HFFc6 (cell line): ENCODE measurements at regions not wholly inside any gene's neighbourhood (a gene's known extent, or its start where the extent isn't known, plus 50 kb on each side); places are given as distances from the start of the nearest gene placed in this dataset.

Source experiments
- DNase-seq: peaks from one replicate; pipeline ENCODE4 v3.0.0-alpha.2; 2018
- H3K27ac Mint-ChIP-seq: 2 replicates; pipeline ENCODE4 v1.8.0; 2020; ENCODE audit warnings: mild to moderate bottlenecking, mixed read lengths
- H3K27me3 Mint-ChIP-seq: 2 replicates; pipeline ENCODE4 v1.8.0; 2021; ENCODE audit warnings: mild to moderate bottlenecking, moderate library complexity, mixed read lengths; ENCODE audit not compliant: insufficient read depth
- H3K36me3 Mint-ChIP-seq: 2 replicates; pipeline ENCODE4 v1.8.0; 2021; ENCODE audit warnings: low read depth, mixed read lengths
- H3K4me1 Mint-ChIP-seq: 2 replicates; pipeline ENCODE4 v1.8.0; 2020; ENCODE audit warnings: low read depth, mixed read lengths
- H3K4me3 Mint-ChIP-seq: 2 replicates; pipeline ENCODE4 v1.8.0; 2020; ENCODE audit warnings: mild to moderate bottlenecking, moderate library complexity, mixed read lengths
- H3K9me3 Mint-ChIP-seq: 2 replicates; pipeline ENCODE4 v1.8.0; 2020; ENCODE audit warnings: mild to moderate bottlenecking, mixed read lengths
- TF ChIP-seq, protein P1 (sequence below): fragments of 200-600 bp; sonication (generic); IDR thresholded peaks from 2 replicates; pipeline ENCODE4 v1.5.0; 2021; ENCODE audit warnings: antibody characterized with exemption, mild to moderate bottlenecking

DNA sequence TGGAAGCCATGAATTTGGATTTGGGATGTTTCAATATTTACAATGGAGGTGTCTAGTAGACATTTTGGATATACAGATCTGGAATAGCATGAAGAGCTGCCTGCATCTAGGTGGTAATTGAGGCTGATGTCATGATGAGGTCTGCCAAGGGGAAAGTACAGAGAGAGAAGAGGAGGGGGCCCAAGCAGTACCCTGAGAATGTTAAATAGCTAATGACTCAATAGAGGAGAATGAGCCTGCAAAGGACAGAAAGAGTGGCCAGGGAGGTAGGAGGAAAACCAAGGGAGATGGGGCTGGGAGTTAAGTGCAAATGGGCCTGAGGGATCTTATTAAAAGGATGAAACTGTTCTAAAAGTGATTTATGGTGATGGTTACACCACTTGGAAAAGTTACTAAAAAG lies 182.2 kb upstream of the KIT start:
- no peak overlapping the region for H3K27ac Mint-ChIP-seq
- H3K9me3 Mint-ChIP-seq = no peaks in the 10 kb centered on the region
- TF ChIP-seq, protein P1, sequence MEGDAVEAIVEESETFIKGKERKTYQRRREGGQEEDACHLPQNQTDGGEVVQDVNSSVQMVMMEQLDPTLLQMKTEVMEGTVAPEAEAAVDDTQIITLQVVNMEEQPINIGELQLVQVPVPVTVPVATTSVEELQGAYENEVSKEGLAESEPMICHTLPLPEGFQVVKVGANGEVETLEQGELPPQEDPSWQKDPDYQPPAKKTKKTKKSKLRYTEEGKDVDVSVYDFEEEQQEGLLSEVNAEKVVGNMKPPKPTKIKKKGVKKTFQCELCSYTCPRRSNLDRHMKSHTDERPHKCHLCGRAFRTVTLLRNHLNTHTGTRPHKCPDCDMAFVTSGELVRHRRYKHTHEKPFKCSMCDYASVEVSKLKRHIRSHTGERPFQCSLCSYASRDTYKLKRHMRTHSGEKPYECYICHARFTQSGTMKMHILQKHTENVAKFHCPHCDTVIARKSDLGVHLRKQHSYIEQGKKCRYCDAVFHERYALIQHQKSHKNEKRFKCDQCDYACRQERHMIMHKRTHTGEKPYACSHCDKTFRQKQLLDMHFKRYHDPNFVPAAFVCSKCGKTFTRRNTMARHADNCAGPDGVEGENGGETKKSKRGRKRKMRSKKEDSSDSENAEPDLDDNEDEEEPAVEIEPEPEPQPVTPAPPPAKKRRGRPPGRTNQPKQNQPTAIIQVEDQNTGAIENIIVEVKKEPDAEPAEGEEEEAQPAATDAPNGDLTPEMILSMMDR = no peak
- no peak for DNase-seq
- H3K4me1 Mint-ChIP-seq = no peaks in the 10 kb centered on the region
- H3K36me3 Mint-ChIP-seq = no peaks in the 10 kb centered on the region
- no peak overlapping the region for H3K4me3 Mint-ChIP-seq
- H3K27me3 Mint-ChIP-seq = peaks cover 2% of the 10 kb centered on the region; the same call in 1 of the 2 replicates

DNA sequence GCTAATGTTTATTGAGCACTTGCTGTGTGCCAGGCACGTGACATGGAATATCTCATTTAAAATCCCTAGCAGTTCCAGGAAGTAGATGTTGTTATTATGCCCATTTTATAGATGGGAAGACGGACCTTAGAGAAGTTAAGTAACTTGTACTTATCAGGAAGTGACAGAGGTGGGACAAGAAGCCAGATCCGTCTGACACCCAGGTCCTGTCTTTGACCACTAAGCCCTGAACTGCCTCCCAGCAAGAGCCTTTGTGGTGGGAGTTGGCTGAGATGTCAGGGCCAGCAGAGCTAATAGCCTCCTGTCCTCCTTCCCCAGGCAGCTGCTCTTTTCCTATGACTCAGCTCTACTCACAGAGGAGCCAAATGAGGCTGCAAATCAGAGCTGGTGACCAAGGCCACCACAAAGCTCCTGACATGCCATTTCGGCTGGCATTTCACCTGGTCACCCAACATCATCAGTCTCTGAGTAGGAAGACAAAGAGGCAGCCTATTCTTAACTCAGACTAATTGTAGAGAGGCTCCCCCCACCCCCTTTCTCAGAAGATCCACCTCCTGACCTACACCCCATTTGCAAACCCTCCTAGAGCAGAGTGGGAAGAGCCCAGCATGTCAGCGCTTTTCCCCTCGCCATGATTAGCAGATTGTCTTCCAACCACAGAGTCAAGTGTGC lies 175.1 kb upstream of the KIT start:
- Mint-ChIP-seq H3K27ac (no peak overlapping the region), H3K36me3 (no peaks in the 10 kb centered on the region), H3K4me3 (no peak overlapping the region), H3K9me3 (no peaks in the 10 kb centered on the region), H3K4me1 (peaks cover 4% of the 10 kb centered on the region; the same call in 1 of the 2 replicates), H3K27me3 (peaks cover 6% of the 10 kb centered on the region; the same call in 1 of the 2 replicates)
- TF ChIP-seq, protein P1 = no peak
- DNase-seq = peak; percentile 27

DNA sequence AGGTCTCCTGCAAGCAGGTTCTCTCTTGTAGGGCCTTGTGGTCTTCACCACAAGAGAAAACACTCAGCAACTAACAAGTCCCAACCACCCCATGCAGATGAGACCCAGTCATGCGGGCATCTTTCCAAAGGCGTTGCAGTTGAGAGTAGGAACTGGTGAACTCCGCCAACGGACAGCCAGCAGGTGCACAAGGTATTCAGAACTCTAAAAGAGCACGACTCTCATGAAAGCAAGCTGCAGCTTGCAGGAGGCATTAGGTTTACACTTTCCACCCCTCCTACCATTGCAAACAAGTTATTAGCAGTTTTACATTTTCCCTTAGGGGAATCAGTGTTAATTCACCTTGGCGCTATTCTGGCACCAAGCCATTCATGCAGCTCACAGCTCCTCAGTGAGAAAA lies 173.4 kb upstream of the KIT start:
- peaks cover 4% of the 10 kb centered on the region; the same call in 1 of the 2 replicates for H3K4me1 Mint-ChIP-seq
- H3K27me3 Mint-ChIP-seq = peaks cover 9% of the 10 kb centered on the region
- H3K36me3 Mint-ChIP-seq = no peaks in the 10 kb centered on the region
- H3K4me3 Mint-ChIP-seq = no peak overlapping the region
- H3K27ac Mint-ChIP-seq = no peak overlapping the region
- TF ChIP-seq, protein P1 = no peak
- no peak for DNase-seq
- no peaks in the 10 kb centered on the region for H3K9me3 Mint-ChIP-seq

DNA sequence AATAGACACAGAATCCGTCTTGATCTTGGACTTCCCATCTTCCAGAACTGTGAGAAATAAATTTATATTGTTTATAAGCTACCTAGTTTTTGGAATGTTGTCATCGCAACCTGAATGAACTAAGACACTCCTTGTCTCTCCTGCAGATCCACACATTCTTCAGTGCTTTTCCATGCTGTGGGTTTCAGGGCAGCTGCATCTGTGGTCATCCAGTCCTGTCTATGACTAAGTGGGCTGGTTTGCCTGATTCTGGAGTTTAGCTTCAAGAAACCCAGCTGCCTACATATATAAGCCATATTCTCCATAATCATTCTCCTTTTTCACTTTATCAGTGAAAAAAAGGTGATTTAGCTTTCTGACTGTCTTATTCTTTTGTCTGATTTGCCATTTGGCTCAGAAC lies 170.3 kb upstream of the KIT start:
- H3K9me3 Mint-ChIP-seq = no peaks in the 10 kb centered on the region
- H3K4me3 Mint-ChIP-seq = no peak overlapping the region
- peak; percentile 7 for DNase-seq
- no peaks in the 10 kb centered on the region for H3K36me3 Mint-ChIP-seq
- no peak overlapping the region for H3K27ac Mint-ChIP-seq
- TF ChIP-seq, protein P1 = no peak
- H3K4me1 Mint-ChIP-seq = peaks cover 4% of the 10 kb centered on the region; the same call in 1 of the 2 replicates
- H3K27me3 Mint-ChIP-seq = peaks cover 8% of the 10 kb centered on the region

DNA sequence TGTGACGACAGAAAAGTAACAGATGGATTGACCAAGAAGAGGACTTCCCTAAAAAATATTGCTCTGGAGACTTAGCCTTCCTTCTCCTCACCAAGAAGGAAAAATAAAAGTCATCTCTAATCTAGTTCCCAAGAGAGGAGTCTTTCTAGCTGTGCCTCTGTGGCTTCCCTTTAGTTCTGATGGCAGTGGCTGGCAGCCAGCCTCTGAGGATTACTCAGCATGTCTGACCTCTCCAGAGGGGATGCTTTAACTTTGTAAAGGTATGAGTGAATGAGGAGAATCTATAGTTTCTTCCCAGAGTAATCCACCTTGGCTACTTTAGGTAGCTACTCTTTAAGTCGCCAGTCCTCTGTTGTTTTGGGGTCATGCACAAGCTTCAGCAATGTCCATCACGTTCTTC lies 163.9 kb upstream of the KIT start:
- Mint-ChIP-seq H3K36me3 (no peaks in the 10 kb centered on the region), H3K27ac (peak overlapping the region; percentile 48; the same call in 1 of the 2 replicates), H3K4me3 (no peak overlapping the region), H3K9me3 (no peaks in the 10 kb centered on the region), H3K4me1 (peaks cover 33% of the 10 kb centered on the region), H3K27me3 (peaks cover 8% of the 10 kb centered on the region)
- TF ChIP-seq, protein P1 = no peak
- DNase-seq = peak; percentile 4
